Right cardiac atrium (tissue), 5 donors: ENCODE measurements at regions not wholly inside any gene's neighbourhood (a gene's known extent, or its start where the extent isn't known, plus 50 kb on each side); places are given as distances from the start of the nearest gene placed in this dataset.

ENCODE experiments used
- ATAC-seq, 2 donors: fragments of 200-7000 bp; cut with Tn5 transposase; one replicate each; pipeline versions ENCODE4 v1.8.0 to v1.9.1; 2020; ENCODE audit warnings: moderate library complexity in 2 of 2, mild to moderate bottlenecking in 1 of 2
- DNase-seq, 3 donors: peaks; one replicate each; pipeline ENCODE4 v3.0.0-alpha.2; 2020
- H3K27ac ChIP-seq: one replicate; pipeline ENCODE4 v1.5.1; 2013; ENCODE audit warnings: mild to moderate bottlenecking, low read length, control low read depth, moderate library complexity
- H3K27me3 ChIP-seq: one replicate; pipeline ENCODE4 v1.6.1; 2013; ENCODE audit not compliant: control insufficient read depth, insufficient read depth
- H3K4me1 ChIP-seq: one replicate; pipeline ENCODE4 v1.6.1; 2013; ENCODE audit warnings: low read length; ENCODE audit not compliant: control insufficient read depth, insufficient read depth
- H3K4me3 ChIP-seq: one replicate; pipeline ENCODE4 v1.5.1; 2013; ENCODE audit warnings: low read length, control low read depth
- H3K9me3 ChIP-seq: one replicate; pipeline ENCODE4 v1.6.1; 2013; ENCODE audit warnings: low read length; ENCODE audit not compliant: control insufficient read depth
- WGBS: extraction: QIAGEN DNeasy Blood & Tissue Kit; methylation state at CpG from one replicate; pipeline ENCODE4 v1.1.7; 2013; 5-methylcytosine and 5-hydroxymethylcytosine counted together
- intact Hi-C, 4 donors: fragments of 100-400 bp; cut with DNase I; formaldehyde crosslinking; loops; one replicate each; pipeline versions ENCODE4 v1.11.0 to v1.14.0; 2022 to 2023
- donor health status: healthy with polysubstance abuse.
- donor health status: DM: no; HTN: yes; CAD: no.
- donor health status: DM: no; HTN: no; CAD: no.
- donor health status: DM: no; HTN: yes; CAD: no; lungs with severe emphysema.
- donor health status: DM: yes; HTN: yes; CAD: no.

DNA sequence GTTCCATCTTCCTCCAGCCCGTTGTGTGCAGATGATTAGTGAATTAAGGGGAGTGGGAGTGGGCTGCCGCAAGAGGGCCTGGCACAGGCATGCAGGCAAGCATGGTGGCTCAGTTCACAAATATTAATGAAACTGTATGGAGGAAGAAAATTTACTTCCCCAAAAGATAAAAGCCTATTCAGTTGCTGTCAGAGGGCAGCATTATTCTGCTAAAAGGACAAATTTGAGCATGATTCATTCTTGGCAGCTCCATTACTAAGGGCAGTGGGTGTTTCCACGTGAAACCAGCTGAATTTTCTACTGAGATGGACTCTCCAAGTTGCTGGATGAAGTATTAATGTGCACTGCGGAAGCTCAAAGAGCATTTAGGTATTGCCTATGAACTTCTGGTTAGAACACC lies 90.9 kb upstream of the WDR11 start:
- no peaks in the 10 kb centered on the region for H3K4me1 ChIP-seq
- DNase-seq (no peak), ATAC-seq (no peak)
- no peak overlapping the region for H3K27ac ChIP-seq
- WGBS, result 54% methylated on average over 4 of the region's 4 CpGs
- intact Hi-C loops, result no loop called here
- H3K9me3 ChIP-seq, result no peaks in the 10 kb centered on the region
- no peak overlapping the region for H3K4me3 ChIP-seq
- H3K27me3 ChIP-seq, result no peaks in the 10 kb centered on the region

DNA sequence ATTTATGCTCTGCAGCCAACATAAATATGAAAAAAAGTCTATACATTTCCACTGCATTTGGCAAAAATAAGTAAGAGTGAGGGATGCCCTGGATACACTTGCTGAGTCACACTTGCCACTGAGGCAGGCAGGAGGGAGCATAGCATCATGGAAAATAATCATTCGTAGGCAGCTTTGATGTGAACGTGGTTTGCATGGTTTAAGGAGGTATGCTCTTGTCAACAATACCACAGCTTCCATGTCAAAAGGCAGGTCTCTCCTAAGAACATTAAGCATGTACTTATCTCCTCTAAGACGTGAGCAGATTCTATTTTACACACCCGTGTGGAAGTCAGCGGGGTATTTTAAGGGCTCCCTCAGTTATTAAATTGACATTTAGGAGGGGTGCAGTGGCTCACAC lies 89.2 kb upstream of the WDR11 start:
- ATAC-seq (no peak), DNase-seq (no peak)
- Histone ChIP-seq H3K27ac (no peak overlapping the region), H3K27me3 (no peaks in the 10 kb centered on the region), H3K4me1 (no peaks in the 10 kb centered on the region), H3K9me3 (no peaks in the 10 kb centered on the region), H3K4me3 (no peak overlapping the region)
- intact Hi-C loops, result no loop called here
- 59% methylated on average over 5 of the region's 5 CpGs for WGBS

DNA sequence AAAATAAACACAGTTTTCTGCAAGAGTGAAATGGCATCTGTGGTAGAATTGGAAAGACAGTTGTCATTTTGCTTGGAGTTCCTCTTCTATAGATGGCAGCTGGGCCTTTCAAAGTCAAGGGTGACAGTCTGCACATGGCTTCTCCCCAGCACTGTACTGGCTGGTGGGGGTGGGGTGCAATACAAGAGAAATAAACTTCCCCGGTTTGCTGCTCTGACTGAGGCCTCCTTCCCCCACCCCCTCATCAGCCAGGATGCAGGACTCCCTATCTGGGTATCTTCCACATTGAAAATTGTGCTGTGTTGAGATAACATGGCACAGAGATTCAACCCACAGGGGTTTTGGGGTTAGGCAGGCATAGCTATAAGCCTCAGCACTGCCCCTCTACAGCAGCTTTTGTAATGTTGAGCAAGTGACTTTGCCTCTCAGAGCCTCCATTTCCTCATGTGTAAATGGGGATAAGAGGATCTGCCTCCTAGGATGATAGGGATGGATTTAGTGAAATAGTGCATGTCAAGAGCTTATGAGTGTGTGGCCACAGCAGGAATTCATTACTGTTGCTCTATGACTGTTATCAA lies 85.8 kb upstream of the WDR11 start:
- WGBS, result 48% methylated on average over 1 of the region's 1 CpG
- Histone ChIP-seq H3K4me3 (no peak overlapping the region), H3K9me3 (no peaks in the 10 kb centered on the region), H3K27me3 (no peaks in the 10 kb centered on the region), H3K27ac (no peak overlapping the region), H3K4me1 (no peaks in the 10 kb centered on the region)
- DNase-seq (no peak), ATAC-seq (no peak)
- intact Hi-C loops, result no loop called here

DNA sequence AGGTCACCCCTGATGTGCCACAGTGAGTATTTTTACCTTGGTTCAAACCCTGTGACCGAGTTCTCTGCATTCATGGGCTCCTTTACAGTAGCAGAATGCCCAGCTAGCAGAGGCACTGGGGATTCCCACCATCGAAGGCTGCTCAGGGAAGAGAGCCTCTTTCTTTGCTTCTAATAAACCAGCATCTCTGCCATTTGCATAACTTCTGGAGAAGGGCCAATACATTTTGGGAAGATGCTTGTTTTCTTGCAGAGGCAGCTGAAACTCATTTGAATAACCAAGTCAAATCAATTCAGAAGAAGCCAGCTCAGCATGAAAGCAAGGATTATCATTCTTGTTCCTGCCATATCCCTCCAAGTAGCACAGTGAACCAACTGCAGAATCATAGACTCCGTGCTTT lies 82.9 kb upstream of the WDR11 start:
- Histone ChIP-seq H3K27me3 (no peaks in the 10 kb centered on the region), H3K4me1 (no peaks in the 10 kb centered on the region), H3K9me3 (no peaks in the 10 kb centered on the region), H3K27ac (no peak overlapping the region), H3K4me3 (no peak overlapping the region)
- no peak for ATAC-seq
- WGBS, result 73% methylated on average over 3 of the region's 3 CpGs
- intact Hi-C loops, result no loop called here
- DNase-seq, result no peak

DNA sequence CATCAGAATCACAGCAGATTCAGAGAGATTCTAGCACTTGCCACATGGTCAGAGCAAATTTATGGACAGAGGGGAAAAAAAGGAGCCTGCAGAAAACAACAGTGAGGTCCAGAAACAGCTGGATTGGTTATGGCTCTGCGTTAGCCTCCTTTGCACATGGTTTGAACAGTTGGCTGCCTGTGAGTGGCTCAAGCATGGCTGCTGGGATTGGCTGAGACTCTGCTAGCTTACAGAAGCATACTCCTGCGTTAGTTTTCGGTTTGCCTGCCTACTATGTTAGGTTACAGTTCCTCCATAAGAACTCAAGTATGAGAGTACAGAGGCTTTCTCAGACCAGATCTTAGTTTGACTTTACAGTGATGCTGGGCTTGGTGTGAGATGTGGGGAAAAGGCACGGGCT lies 80.7 kb upstream of the WDR11 start:
- H3K9me3 ChIP-seq, result no peaks in the 10 kb centered on the region
- no peaks in the 10 kb centered on the region for H3K4me1 ChIP-seq
- ATAC-seq, result peak; percentile 16 to 43
- no peak overlapping the region for H3K27ac ChIP-seq
- no peaks in the 10 kb centered on the region for H3K27me3 ChIP-seq
- H3K4me3 ChIP-seq, result no peak overlapping the region
- intact Hi-C loops, result no loop called here
- DNase-seq, result no peak
- WGBS, result 54% methylated on average over 4 of the region's 4 CpGs

DNA sequence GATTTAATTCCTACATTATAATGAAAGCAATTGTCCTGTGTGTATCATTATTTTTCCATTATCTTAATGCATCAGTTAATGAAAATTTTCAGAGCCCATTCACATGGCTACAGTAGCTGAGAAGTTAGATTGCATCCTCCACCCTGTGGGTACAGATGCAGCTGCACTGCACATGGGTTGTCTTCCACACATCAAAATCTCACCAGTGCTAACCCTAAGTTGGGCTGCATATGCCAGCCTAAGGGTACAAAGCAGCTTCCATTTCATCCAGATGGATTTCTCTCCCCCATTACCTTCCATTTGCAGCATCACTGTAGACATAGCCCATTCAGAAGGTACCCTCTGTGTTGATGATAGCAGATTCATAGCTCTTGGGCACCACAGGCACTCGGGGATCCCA lies 74.7 kb upstream of the WDR11 start:
- 74% methylated on average over 1 of the region's 1 CpG for WGBS
- Histone ChIP-seq H3K4me1 (no peaks in the 10 kb centered on the region), H3K9me3 (no peaks in the 10 kb centered on the region), H3K27ac (no peak overlapping the region), H3K27me3 (no peaks in the 10 kb centered on the region), H3K4me3 (no peak overlapping the region)
- intact Hi-C loops, result no loop called here
- DNase-seq (no peak), ATAC-seq (no peak)

- Histone ChIP-seq H3K9me3 (no peaks in the 10 kb centered on the region), H3K27me3 (no peaks in the 10 kb centered on the region), H3K4me1 (no peaks in the 10 kb centered on the region), H3K27ac (no peak overlapping the region), H3K4me3 (no peak overlapping the region)
- 83% methylated on average over 3 of the region's 3 CpGs for WGBS
- no peak for ATAC-seq
- DNase-seq, result no peak
- intact Hi-C loops, result no loop called here
These were observed 68.8 kb upstream of the WDR11 start for GRCh38 chr10:120782336-120782735.

DNA sequence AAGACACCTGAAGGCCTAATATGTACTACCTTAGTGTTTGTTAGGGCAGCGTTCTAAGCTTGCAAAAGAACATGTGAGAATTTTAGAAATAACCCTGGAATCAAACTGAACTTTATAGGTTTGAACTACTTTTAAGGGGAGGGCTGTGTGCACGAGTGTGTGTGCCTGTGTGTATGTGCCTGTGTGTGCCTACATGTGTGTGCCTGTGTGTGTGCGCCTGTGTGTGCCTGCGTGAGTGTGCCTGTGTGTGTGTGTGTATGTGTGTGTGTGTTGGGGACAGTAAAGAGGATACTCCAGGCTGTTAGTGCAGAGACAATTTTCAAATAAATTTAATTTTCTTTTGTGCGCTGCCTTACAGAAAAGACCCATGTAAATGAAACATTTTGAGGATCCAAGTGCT lies 68.1 kb upstream of the WDR11 start:
- 83% methylated on average over 5 of the region's 5 CpGs for WGBS
- no peak for ATAC-seq
- no peak overlapping the region for H3K4me3 ChIP-seq
- H3K27ac ChIP-seq, result no peak overlapping the region
- no peak for DNase-seq
- intact Hi-C loops, result no loop called here
- no peaks in the 10 kb centered on the region for H3K4me1 ChIP-seq
- H3K27me3 ChIP-seq, result no peaks in the 10 kb centered on the region
- H3K9me3 ChIP-seq, result no peaks in the 10 kb centered on the region

- 72% methylated on average over 6 of the region's 6 CpGs for WGBS
- Histone ChIP-seq H3K27me3 (no peaks in the 10 kb centered on the region), H3K4me1 (no peaks in the 10 kb centered on the region), H3K4me3 (no peak overlapping the region), H3K27ac (no peak overlapping the region), H3K9me3 (no peaks in the 10 kb centered on the region)
- ATAC-seq (no peak), DNase-seq (no peak)
- intact Hi-C loops, result no loop called here
These were observed 67.3 kb upstream of the WDR11 start for GRCh38 chr10:120783867-120784266.

DNA sequence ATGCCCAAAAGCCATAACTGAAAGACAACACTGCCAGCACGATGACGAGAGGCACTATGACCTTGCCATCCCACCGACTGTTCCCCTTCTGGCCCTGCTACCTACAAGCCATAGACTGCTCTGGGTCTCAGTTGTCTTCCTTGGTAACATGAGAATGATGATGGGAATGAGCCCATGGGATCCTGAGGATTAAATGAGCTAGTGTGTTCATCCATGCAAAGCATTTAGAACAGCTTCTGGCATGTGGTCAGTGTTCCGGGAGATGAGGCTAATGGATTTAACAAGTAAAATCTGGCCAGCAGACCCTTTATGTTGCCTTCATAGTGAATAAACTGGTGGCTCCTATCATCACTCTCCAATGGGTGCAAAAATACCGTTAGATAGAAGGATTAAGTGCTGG lies 62.4 kb upstream of the WDR11 start:
- H3K4me3 ChIP-seq, result no peak overlapping the region
- no peaks in the 10 kb centered on the region for H3K4me1 ChIP-seq
- DNase-seq, result no peak
- H3K9me3 ChIP-seq, result no peaks in the 10 kb centered on the region
- intact Hi-C loops, result no loop called here
- no peaks in the 10 kb centered on the region for H3K27me3 ChIP-seq
- 81% methylated on average over 5 of the region's 5 CpGs for WGBS
- H3K27ac ChIP-seq, result no peak overlapping the region
- ATAC-seq, result no peak

- 65% methylated on average over 5 of the region's 5 CpGs for WGBS
These were observed 61.6 kb upstream of the WDR11 start for GRCh38 chr10:120789303-120790203.

More at GRCh38 chr10:120789303-120790203, 61.6 kb upstream of the WDR11 start:
- Histone ChIP-seq H3K4me1 (no peaks in the 10 kb centered on the region), H3K4me3 (no peak overlapping the region), H3K9me3 (no peaks in the 10 kb centered on the region), H3K27ac (no peak overlapping the region), H3K27me3 (no peaks in the 10 kb centered on the region)
- intact Hi-C loops, result no loop called here
- ATAC-seq, result no peak
- no peak for DNase-seq
